Jurkat, Clone E6-1 (cell line): ENCODE measurements at regions not wholly inside any gene's neighbourhood (a gene's known extent, or its start where the extent isn't known, plus 50 kb on each side); places are given as distances from the start of the nearest gene placed in this dataset.
"Not testable (repeated sequence)": the region's sequence is repeated elsewhere in the genome, so short reads cannot be mapped to it uniquely, and the experiment has no call there.

Source experiments
- DNase-seq: peaks from one replicate; pipeline ENCODE4 v3.0.0-alpha.2; 2011; ENCODE audit warnings: low read depth, low spot score
- H3K4me3 ChIP-seq: 2 replicates; pipeline ENCODE4 v1.5.1; 2011; ENCODE audit warnings: mild to moderate bottlenecking, low read length, control low read depth, moderate library complexity

- H3K4me3 ChIP-seq = no peak overlapping the region
- DNase-seq = no peak
These were observed 384.7 kb downstream of the ALG10 start for GRCh38 chr12:34406996-34407300.

DNA sequence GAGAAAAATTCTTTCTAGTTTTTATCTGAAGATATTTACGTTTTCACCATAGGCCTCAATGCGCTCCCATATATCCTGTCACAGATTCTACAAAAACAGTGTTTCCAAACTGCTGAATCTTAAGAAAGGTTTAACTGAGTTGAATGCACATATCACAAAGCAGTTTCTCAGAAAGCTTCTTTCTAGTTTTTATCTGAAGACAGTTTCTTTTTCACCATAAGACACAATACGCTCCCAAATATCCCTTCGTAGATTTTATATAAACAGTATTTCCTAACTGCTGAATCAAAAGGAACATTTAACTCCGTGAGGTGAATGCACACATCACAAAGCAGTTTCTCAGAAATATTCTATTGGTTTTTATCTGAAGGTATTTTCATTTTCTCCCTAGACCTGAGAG, 385.5 kb downstream of the ALG10 start:
- no peak overlapping the region for H3K4me3 ChIP-seq
- no peak for DNase-seq

- DNase-seq, H3K4me3 ChIP-seq: not testable (repeated sequence)
These were observed 409.2 kb downstream of the ALG10 start for GRCh38 chr12:34431509-34431908.
